HG03097 (cell line): ENCODE measurements at regions not wholly inside any gene's neighbourhood (a gene's known extent, or its start where the extent isn't known, plus 50 kb on each side); places are given as distances from the start of the nearest gene placed in this dataset.
A peak's percentile ranks its signal among the peaks of the same experiment; 100 is the strongest.

Experiments
- ATAC-seq: cut with Tn5 transposase; IDR thresholded peaks from one replicate; pipeline ENCODE4 v1.9.1; 2021; ENCODE audit not compliant: unreplicated experiment, low FRiP score

DNA sequence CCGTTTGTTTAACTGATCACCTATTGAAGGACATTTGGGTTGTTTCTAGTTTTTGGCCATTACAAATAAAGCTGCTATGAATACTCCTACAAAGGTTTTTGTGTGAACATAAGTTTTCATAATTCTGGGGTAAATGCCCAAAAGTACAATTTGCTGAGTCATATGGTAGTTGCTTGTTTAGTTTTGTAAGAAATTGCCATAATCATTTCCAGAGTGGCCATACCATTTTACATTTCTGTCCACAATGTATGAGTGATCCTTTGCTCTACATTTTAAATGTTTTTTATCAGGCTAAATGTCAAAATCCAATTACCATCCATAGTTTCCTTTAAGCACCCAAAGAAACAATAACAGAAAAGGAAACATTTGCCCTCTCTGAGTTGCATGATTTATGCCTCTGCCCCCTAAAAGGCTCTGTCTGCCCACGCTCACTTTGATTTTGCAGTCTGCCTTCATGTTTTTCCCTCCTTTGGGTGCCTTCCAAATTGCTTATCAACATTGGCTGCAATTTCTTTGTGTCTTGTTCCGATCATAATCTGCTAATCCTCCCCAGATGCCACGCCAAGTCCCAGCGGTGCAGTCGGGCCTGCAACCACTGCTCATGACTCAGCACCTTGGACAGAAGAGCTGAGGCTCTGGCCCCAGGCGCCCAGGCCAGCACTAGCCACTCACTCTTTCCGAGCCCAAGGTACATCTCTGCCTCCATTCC is 339.2 kb downstream of the PIK3R1 start:
- ATAC-seq: no peak

DNA sequence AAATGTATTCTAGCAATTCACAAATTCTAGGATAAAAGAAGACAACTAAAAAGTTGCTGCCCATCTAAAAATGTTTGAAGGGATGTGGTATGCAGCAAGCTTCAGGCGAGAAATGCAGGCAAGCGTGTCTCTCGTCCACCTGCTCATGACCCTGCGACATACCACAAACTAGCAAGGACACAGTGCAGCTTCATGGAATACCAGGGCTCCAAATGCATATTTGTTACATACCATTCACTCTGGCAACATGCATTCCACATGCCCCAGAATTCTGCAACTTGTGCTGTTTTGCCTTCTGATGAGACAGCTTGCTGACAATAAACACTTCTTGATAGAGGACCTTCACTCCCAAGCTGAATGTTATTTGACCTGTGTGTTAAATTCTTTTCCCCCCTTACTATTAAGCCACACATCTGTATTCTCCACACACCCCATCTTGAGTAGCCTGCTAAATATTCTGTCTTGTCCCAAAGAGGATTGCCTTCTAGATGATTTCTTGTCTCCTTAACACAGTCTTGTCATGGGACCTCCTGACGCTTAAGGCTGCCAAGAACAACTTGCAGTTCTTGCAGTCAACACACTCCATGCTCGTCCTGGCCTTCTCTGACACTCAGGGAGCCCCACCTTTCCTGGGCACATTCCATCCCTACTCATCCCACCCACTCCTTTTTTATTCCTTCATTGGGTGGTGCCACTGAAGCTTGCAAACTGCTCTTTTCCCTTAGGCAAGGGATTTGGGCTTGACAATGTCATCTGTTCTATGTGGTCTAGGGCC is 340.5 kb downstream of the PIK3R1 start:
- ATAC-seq: no peak

DNA sequence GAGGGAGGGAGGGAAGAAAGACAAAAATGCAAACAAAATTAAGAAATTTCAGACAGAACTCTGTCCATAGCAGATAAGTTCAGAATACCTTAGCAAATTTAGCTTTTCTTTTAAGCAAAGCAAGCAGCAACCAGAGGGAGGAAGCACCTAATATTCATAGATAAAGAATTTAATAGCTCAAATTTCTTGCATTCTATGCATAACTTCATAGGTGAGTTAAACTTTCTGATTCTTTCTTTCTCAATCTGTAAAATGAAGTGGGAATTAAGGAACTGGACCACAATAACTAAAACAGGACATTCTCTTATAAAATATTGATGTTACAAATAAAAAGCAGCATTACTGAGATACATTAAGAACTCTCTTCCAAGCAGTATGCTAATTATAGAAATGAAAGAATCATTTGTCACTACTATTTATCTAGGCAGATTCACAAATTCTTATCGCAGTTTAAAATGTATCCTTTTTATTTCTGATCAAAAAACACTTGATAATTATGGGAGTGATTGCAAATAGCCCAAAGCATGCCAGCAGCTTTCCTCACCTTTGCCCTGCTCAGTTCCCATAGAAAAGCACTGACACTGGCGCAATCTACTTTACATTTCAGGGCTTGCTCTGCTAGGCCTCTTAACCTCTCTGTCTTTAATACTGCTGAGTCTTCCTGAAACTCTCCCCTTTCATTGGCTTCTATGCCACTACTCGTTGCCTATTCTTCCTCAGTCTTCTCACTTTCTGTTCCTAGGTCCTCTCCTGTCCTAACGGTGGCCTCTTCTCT is 341.8 kb downstream of the PIK3R1 start:
- ATAC-seq: no peak

DNA sequence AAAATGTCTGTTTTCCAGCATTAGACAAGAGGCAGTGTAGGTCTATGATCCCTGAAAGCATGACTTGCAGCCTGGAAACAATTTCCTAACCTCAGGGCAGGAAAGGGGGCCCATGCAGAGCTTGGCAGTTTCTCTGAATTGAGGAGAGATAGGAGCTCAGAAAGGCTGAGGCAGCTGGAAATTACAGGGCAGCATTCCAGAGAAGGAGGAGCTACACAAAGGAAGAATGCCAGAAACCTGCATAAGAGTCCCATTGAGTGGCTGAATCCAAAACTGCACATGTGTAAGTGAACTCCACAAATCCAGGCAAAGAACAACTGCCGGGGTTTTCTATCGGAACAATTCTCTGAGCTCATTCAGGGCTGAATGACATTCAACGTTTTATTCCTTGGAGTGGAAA is 346.8 kb downstream of the PIK3R1 start:
- no peak for ATAC-seq

DNA sequence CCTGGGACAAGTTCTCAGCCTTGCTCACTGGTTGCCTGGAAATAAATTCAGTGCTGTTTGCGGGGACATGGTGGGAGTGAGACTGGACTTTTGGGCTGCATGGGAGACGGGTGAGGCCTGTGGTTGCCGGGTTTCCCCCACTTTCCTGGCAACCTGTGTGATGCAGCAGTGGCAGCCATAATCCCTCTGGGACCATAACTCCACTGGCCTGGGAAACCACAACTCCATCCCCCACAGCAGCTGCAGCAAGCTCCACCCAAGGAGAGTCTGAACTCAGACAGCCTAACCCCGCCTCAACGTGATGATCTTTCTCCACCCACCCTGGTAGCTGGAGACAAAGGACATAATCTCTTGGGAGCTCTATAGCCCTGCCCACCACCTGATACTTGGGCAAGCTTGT is 349.9 kb downstream of the PIK3R1 start:
- peak; percentile 94 for ATAC-seq

DNA sequence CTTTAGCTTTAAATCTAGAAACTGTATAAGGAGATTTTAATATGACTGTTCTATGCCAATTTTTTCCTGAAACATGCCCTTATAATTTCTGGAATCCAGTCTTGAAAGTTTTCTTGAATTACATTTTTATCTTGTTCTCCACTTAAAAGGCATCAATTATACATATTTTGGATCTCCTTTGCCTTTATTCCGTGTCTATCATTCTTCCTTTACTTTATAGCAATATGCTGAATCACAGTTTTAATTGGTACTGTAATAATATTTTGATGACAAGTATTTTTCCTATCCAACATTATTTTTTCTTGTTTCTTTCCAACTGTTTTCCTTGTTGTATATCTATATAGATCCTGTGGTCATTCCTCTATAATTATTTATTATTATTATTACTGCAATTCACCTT is 361.2 kb downstream of the PIK3R1 start:
- no peak for ATAC-seq

DNA sequence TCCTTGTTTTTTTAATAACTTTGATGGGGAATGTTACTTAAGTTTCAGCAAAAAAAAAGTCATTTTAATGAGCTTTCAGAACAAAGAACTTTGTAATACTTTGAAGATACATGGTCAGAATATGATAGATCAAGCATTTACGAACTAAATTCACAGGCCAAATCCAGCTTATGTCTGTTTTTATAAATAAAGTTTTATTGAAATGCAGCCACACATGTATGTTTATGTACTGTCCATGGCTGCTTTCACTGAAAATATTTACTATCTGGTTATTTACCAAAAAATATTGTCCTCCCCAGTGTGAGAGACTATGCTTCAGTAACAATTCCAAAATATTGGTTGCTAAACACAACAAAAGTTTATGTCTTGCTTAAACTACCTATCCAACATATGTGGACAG is 366.7 kb downstream of the PIK3R1 start:
- no peak for ATAC-seq

DNA sequence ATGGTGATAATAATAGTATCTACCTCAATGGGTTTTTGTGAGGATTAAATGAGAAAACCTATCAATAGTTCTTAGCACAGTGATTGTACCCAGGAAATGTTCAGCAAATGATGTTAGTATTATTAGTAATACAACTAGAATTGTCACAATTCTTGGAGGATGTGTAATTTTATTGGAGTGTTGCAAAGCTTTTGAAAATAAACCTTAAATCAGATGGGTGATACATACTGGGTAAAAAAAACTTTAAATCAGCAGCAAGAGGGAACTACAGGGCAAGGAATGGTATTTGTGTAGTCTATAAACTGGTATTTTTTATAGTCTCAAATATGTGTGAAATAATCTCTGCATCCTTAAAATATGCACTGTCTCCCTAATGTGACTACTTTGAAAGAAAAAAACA is 371.6 kb downstream of the PIK3R1 start:
- ATAC-seq: no peak

DNA sequence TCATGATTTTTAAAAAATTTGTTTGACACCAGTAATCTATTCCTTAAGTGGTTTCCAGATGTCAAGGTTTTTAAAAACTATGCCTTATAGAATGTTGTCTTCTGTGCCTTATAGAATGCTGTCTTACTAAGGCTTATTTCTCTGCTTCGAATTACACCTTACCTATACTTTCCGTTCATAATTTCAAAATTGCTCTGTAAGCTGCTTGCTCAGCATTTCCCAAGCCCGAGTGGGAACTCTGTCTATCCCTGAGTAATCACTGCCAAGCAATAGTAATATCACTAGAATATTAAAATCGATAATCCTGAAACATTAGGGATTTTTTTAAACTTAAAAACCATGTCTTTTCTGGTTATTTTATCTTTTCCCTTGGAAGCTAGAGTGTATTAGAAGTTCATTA is 376.3 kb downstream of the PIK3R1 start:
- ATAC-seq: no peak

DNA sequence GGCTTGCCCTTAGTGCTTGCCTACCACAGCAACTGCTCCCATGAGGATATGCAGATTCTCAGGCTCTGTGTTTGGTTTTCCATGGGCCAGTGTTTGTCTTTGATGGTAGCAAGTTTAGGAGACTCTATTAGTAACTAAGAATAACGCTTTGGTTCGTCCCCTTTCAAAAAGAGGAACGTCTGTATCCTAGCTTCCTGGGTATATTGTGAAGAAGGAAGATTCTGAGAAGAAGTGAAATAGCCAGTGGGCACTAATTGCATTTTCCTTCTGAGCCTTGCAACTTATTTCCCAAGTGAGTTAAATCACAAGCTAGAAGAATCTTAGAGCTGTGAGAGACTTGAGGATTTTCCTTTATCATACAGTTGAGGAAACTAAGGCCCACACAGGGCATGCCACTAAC is 376.8 kb downstream of the PIK3R1 start:
- ATAC-seq: no peak

DNA sequence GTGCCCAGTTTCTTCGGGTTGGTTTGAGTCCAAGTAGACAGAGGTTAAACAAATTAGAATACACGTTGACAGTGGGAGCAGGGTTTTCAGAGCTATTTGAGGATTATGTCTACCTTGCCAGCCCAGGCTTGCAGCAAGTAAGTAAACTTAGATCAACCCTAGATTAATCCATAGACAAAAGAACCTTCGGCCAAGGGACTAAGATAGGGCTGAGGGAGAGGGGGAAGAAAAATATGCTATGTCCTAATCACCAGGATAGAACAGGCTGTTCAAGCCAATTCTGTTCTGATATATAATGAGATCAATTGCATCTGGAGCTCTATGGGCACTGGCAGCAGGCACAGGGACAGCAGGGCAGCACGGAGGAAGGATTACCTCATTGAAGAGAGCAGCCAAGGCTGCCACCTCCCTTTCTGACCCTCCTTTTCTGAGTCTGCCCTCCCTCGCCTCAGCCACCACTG is 377.7 kb downstream of the PIK3R1 start:
- ATAC-seq: no peak

DNA sequence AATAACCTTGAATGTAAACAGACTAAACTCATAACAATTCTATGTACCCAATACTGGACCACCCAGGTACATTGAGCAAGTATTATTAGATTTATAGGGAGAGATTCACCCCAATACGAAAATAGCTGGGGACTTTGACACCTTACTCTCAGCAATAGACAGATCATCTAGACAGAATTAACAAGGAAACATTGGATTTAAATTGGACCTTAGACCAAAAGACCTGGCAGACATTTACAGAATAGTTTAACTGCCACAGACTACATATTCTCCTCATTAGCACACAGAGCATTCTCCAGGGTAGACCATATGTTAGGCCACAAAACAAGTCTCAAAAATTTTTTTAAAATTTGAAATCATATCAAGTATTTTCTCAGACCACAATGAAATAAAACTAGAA is 397.4 kb downstream of the PIK3R1 start:
- ATAC-seq: no peak

DNA sequence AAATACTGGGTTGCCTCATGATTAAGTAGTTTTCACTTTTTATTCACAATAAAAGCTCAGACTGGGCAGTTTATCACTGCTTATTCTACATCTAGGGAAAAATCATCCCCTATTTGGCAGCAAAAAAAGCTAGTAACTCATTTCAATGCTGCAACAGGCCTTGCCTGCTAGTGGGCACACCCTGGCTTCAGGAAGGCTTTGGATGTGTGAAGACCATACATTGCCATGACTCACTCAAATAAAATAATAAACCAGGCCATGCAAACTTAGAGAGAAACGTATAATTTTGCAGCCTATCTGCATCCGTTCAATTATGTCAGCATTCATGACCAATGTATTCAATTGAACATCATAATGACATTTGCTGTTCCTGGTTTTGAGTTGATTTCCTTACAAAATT is 402.9 kb downstream of the PIK3R1 start:
- ATAC-seq: no peak

DNA sequence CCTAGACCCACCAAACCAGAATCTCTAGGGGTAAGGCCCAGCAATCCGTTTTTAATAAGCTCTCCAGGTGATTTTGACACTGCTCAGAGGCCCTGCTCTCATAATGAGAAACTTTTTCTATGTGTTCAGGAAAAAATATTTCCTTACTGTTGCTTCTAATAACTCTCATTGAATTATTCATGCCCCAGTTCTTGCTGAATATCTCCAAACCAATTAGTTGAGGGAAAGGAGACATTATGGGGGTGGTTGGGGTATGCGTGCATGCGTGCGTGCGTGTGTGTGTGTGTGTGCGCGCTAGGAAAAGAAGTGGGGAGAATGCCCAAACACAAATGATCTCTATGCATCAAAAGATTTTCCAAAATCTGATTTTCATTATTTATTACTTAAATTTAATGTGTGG is 411.4 kb downstream of the PIK3R1 start:
- no peak for ATAC-seq

DNA sequence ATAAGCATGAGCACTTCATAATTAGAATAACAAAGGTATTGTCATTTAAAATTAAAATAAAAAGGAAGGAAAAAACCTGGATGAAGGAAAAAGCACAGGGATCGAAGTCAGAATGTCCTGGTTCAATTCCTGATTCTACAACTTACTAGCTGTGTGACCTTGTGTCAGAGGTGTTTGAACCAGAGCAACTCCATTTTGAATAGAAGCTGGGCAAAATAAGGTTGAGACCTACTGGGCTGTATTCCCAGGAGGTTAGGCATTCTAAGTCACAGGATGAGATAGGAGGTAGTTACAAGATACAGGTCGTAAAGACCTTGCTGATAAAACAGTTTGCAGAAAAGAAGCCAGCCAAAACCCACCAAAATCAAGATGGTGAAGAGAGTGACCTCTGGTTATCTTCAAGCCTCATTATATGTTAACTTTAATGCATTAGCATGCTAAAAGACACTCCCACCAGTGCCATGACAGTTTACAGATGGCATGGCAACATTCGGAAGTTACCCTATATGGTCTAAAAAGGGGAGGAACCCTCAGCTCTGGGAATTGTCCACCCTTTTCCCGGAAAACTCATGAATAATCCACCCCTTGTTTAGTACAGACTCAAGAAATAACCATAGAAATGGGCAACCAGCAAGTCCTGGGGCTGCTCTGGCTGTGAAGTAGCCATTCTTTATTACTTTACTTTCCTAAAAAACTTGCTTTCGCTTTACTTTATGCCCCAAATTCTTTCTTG is 412.7 kb downstream of the PIK3R1 start:
- ATAC-seq: no peak

DNA sequence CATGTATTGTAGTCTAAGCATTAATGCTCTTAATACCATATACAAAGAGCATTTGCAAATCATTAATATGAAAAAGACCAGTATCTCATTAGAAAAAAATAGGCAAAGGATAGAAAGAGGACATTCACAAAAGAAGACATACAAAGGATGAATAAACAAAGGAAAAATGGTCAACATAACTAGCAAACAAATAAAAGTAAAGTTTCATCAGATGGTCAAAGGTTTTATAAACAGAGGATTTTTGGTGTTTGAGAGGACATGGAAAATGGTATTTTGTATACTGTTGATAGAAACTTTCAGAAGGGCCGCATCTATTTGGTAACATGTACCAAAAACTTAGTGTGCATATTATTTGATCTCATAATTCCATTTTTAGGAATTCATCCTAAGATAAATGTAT is 414.8 kb downstream of the PIK3R1 start:
- no peak for ATAC-seq

DNA sequence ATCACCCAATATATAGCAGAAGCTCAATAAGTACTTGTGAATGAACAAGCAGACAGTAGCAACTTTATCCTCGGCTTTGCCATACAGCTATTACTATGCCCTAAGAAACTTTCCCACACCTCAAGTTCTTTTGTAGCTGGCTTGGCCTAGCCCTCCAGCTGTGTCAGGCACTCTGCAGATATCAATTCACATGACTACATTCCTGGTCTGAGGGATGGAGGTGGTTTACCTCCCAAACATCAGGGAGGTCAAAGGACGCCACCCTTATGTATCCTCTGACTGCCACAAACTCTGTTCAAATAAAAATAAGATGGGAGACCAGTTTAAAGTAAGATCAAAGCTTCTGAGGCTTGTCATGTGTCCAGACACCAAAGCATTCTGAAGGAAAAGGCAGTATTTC is 416.3 kb downstream of the PIK3R1 start:
- no peak for ATAC-seq

DNA sequence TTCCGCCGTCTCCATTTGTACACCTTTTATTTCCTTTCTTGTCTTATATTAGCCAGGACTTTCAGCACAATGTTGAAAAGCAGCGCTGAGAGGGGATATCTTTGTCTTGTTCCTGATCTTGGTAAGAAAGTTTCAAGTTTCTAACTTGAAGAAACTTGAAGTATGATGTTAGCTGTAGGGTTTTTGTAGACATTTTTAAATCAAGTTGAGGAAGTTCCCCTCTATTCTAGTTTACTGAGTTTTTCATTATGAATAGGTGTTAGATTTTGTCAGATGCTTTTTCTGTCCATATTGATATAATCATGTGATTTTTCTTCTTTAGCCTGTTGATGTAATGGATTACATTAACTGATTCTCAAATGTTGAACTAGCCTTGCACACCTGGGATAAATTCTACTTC is 425.7 kb downstream of the PIK3R1 start:
- ATAC-seq: no peak

DNA sequence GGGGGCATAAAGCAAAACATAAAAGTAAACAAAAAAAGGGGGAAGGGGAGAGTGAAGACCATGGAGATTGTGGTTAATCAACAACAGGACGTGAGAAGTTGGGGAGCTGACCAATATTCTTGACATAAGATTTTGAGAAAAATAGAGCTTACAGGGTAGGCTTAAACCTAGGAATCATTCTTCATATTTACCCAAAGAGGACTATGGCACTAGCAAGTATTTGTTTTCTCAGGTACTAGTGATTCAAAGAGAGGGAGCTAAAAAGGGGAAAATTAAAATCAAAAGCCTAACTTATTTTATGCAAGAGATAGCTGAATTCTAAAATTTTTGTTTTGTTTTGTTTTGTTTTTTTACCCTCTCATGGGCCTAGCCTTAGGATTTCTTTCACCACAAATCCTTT is 427.5 kb downstream of the PIK3R1 start:
- ATAC-seq: no peak

DNA sequence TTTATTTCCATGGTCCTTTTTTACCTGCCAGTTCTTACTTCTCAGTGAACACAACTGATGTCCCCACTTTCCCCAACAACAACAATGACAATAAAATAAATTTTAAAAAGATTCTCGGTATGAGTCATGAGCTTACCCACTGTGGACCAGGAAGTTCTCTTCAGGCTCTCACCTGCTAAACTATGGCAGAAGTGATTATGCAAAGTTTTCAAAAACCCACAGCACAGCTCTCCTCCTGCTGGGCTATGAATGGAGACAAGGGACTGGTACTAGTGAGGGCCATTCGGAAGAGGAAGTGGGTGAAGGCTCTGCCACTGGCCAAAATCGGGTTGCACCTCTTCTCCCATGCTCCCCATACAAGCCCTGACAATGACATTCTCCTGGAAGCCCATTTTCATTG is 429.4 kb downstream of the PIK3R1 start:
- peak; percentile 98 for ATAC-seq

DNA sequence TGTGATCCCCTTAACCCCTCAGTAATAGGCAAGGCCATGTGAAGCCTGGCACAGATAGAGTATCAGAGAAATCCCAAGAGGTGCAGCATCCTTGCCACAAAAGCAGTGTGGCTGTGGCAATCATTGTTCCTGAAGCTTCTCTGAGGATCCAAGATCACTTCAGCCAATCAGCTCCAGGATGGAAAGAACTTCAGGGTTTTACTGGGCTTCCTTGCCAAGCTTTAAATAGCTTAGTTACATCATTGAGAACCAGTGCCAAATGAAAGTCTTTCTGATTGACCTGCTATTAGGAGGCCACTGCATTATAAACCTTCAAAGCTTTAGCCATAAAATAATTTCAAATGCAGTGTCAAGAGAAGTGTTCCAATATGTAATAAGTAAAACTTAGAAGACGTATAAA is 430.6 kb downstream of the PIK3R1 start:
- ATAC-seq: no peak
